WERI-Rb-1 (cell line): ENCODE measurements at regions not wholly inside any gene's neighbourhood (a gene's known extent, or its start where the extent isn't known, plus 50 kb on each side); places are given as distances from the start of the nearest gene placed in this dataset.

Experiments
- DNase-seq: peaks from one replicate; pipeline ENCODE4 v3.0.0-alpha.2; 2020
- H3K27ac ChIP-seq: fragments of 250-450 bp; sonication (Bioruptor Pico); 2 replicates; pipeline ENCODE4 v1.5.1; 2020; ENCODE audit warnings: mild to moderate bottlenecking, moderate library complexity
- H3K27me3 ChIP-seq: fragments of 250-450 bp; sonication (Bioruptor Pico); 2 replicates; pipeline ENCODE4 v1.5.1; 2021; ENCODE audit warnings: mild to moderate bottlenecking, low read depth, moderate library complexity; ENCODE audit not compliant: insufficient read depth, severe bottlenecking
- H3K36me3 ChIP-seq: fragments of 250-450 bp; sonication (Bioruptor Pico); 2 replicates; pipeline ENCODE4 v1.5.1; 2020; ENCODE audit warnings: mild to moderate bottlenecking, moderate library complexity
- H3K4me3 ChIP-seq: 2 replicates; pipeline ENCODE4 v1.5.1; 2011; ENCODE audit warnings: low read depth, mild to moderate bottlenecking, control low read depth, low read length
- H3K9me3 ChIP-seq: fragments of 250-450 bp; sonication (Bioruptor Pico); 2 replicates; pipeline ENCODE4 v1.5.1; 2021; ENCODE audit warnings: mild to moderate bottlenecking, moderate library complexity; ENCODE audit not compliant: severe bottlenecking
- TF ChIP-seq, protein P1 (sequence below): IDR thresholded peaks from 2 replicates; pipeline ENCODE4 v1.5.1; 2011; ENCODE audit warnings: low read depth, mild to moderate bottlenecking, control low read depth, inconsistent platforms, low read length

DNA sequence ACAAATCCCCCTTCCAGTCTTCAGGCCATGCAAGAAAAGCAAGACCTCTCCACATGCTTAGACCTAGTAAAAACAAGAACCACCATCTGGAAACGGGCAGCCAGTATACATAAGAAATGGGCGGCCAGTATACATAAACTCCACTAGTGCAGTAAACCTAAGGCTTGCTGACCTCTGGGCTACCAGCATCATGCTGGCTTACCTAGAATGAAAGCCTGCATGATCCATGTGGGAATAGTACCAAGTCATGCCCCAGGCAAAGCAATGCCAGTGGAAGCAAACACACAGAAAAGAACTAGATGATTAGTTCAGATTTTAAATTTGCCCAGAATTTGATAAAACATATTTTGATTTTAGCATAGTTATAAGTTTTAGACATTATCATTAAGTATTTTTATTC, 1346.4 kb downstream of the EFNA5 start:
- no peak overlapping the region for H3K4me3 ChIP-seq
- no peaks in the 10 kb centered on the region for H3K36me3 ChIP-seq
- no peak for DNase-seq
- no peak overlapping the region for H3K27ac ChIP-seq
- H3K9me3 ChIP-seq = no peaks in the 10 kb centered on the region
- no peaks in the 10 kb centered on the region for H3K27me3 ChIP-seq
- TF ChIP-seq, protein P1, sequence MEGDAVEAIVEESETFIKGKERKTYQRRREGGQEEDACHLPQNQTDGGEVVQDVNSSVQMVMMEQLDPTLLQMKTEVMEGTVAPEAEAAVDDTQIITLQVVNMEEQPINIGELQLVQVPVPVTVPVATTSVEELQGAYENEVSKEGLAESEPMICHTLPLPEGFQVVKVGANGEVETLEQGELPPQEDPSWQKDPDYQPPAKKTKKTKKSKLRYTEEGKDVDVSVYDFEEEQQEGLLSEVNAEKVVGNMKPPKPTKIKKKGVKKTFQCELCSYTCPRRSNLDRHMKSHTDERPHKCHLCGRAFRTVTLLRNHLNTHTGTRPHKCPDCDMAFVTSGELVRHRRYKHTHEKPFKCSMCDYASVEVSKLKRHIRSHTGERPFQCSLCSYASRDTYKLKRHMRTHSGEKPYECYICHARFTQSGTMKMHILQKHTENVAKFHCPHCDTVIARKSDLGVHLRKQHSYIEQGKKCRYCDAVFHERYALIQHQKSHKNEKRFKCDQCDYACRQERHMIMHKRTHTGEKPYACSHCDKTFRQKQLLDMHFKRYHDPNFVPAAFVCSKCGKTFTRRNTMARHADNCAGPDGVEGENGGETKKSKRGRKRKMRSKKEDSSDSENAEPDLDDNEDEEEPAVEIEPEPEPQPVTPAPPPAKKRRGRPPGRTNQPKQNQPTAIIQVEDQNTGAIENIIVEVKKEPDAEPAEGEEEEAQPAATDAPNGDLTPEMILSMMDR = no peak

DNA sequence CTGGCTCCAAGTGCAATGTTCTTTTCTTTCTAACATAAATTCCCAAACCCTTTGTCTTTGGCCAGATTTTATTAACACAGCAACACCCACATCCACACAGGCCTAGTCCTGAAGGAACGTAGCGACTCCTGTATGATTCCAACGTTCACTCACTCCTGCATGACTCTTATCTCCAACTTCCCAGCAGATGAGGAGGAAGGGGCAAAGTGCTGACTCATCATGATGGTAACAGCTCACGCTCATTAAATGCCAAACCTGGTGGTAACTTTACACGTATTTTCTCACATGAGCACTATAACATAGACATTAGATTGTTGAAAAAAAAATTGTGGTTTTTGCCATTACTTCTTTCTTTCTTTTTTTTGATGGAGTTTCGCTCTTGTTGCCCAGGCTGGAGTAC, 1349.5 kb downstream of the EFNA5 start:
- Histone ChIP-seq H3K27ac (no peak overlapping the region), H3K9me3 (no peaks in the 10 kb centered on the region), H3K27me3 (no peaks in the 10 kb centered on the region), H3K4me3 (no peak overlapping the region), H3K36me3 (no peaks in the 10 kb centered on the region)
- DNase-seq = no peak
- TF ChIP-seq, protein P1 = no peak

DNA sequence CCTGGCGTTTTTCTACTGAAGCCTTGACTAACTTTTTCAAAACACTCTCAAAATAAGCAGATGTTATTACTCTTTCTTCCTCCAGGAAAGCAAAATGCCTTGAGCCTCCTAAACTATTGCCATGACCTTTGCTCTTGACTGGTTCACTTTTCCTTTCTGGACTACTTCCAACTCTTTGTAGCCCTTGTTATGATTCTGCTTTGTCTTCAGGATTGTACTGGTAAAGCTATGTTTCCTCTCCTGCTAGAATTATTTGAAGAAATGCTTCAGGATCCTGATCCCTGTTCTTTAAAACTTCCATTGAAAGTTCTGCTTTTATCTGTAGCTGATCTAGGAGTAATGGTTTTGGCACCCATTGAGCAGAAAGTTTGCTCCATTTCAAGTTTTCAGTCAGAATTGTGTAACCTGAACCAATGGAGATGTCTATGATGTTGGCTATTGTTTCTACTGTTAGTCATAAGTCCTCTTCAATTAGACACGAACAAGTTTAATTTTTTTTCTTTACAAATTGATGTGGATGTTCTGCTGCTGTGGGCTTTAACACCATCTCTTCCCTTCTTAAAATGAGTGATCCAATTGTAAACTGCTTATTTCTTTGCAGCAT, 1356.4 kb downstream of the EFNA5 start:
- no peaks in the 10 kb centered on the region for H3K36me3 ChIP-seq
- no peak for DNase-seq
- no peaks in the 10 kb centered on the region for H3K27me3 ChIP-seq
- H3K4me3 ChIP-seq = no peak overlapping the region
- no peak overlapping the region for H3K27ac ChIP-seq
- TF ChIP-seq, protein P1 = no peak
- no peaks in the 10 kb centered on the region for H3K9me3 ChIP-seq

DNA sequence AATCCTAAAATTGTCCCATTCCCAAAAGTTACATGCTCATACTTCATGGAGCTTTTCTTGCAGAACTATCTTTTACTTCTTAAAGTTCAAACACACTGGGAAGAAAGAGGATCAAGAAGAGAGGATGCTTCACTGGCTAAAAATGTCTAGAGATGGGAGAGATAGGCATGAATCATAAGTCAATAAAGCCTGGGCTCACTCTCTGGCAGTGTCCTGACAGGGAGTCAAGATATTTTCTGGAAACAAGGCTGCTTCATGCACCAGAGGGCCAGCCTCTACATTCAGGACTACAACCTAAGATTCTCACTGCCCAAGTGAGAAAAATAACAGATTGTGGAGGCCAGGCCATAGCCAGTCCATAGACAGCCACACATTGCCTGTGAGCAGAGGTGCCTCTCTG, 1358.4 kb downstream of the EFNA5 start:
- no peak overlapping the region for H3K27ac ChIP-seq
- DNase-seq = no peak
- H3K36me3 ChIP-seq = no peaks in the 10 kb centered on the region
- no peaks in the 10 kb centered on the region for H3K27me3 ChIP-seq
- no peaks in the 10 kb centered on the region for H3K9me3 ChIP-seq
- TF ChIP-seq, protein P1 = no peak
- H3K4me3 ChIP-seq = no peak overlapping the region

DNA sequence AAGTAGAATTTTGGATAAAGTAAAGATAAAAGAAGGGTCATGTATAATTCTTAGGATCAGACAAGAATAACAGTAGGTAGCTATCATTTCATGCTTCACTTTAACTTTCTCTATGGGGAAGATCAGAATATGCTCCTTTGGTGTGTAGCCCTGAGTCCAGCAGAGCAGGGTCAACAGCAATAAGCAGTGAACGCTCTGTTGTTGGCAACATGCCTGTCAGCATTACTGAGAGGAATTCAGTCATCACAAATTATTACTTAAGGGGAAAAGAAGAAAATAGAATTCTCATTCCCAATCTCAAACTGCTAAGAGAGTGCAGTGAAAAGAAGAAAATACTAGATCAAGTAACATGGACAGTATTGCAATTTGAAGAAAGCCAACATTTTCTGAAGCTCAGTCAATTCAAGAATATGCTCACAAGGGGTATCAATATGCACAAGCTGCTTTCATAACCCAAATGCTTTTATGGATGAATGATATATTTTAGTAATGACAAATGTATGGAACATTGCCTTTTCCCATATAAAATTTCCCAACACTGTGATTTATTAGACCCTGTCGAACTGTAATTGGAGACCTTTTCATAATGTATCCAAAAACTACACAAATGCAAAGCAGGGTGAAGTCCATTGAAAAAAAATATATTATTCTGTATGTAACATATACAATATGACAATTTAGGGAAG, 1359.4 kb downstream of the EFNA5 start:
- no peak for DNase-seq
- no peaks in the 10 kb centered on the region for H3K9me3 ChIP-seq

More for the DNA sequence above, 1359.4 kb downstream of the EFNA5 start:
- H3K36me3 ChIP-seq = no peaks in the 10 kb centered on the region
- H3K27ac ChIP-seq = no peak overlapping the region
- TF ChIP-seq, protein P1 = no peak
- H3K27me3 ChIP-seq = no peaks in the 10 kb centered on the region
- no peak overlapping the region for H3K4me3 ChIP-seq
